Ovary (tissue), 3 donors: ENCODE measurements at regions not wholly inside any gene's neighbourhood (a gene's known extent, or its start where the extent isn't known, plus 50 kb on each side); places are given as distances from the start of the nearest gene placed in this dataset.

ENCODE experiments used
- EP300 ChIP-seq: sonication (generic); formaldehyde crosslinking; IDR thresholded peaks from one replicate; pipeline ENCODE4 v1.6.1; 2017; ENCODE audit warnings: antibody characterized with exemption
- TF ChIP-seq, protein P1 (sequence below), 3 donors: fragments of 450-650 bp in 2 of 3; fragments of 200-600 bp in 1 of 3; IDR thresholded peaks; one replicate each; pipeline versions ENCODE4 v1.5.1 to v1.8.0; 2016 to 2022; ENCODE audit warnings: antibody characterized with exemption in 3 of 3, mild to moderate bottlenecking in 1 of 3
- donor health status: DM: no; HTN: no; CAD: no.

DNA sequence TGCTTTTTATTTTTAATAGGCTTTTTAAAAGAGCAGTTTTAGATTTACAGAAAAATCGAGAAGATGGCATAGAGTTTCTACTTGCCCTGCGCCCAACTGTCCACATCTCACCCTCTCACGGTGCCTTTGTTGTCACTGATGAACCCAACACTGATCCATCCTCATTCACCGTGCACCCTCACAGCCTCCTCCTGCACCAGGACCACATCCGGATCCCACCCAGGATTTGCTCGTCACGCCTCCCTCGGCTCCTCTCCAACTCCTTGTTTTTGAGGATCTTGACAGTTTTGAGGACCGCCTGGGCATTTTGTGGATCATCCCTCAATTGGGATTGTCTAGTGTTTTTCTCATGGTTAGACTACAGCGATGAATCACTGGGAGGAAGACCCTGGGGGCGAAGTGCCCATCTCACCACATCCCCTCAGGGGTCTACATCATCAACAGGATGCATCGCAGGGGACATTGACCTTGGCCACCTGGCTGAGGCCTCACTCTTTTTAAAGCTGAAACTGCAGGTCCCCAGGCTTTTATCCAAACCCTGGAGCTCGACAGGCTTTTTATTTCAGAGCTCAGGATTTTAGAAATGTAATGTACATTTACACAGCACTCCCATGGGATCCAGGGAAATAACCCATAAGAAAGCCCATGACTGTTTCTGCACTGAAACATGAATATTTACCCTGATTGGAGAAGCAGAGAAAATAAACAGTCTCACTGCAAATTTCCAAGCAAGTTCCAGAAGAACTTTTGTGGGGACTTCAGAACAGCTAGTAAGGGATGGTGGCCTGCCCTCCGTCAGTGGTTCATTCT is 71.8 kb upstream of the ZNF469 start:
- TF ChIP-seq, protein P1, sequence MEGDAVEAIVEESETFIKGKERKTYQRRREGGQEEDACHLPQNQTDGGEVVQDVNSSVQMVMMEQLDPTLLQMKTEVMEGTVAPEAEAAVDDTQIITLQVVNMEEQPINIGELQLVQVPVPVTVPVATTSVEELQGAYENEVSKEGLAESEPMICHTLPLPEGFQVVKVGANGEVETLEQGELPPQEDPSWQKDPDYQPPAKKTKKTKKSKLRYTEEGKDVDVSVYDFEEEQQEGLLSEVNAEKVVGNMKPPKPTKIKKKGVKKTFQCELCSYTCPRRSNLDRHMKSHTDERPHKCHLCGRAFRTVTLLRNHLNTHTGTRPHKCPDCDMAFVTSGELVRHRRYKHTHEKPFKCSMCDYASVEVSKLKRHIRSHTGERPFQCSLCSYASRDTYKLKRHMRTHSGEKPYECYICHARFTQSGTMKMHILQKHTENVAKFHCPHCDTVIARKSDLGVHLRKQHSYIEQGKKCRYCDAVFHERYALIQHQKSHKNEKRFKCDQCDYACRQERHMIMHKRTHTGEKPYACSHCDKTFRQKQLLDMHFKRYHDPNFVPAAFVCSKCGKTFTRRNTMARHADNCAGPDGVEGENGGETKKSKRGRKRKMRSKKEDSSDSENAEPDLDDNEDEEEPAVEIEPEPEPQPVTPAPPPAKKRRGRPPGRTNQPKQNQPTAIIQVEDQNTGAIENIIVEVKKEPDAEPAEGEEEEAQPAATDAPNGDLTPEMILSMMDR (IDR thresholded peaks at IDR 0.05): no peak
- TF ChIP-seq EP300: no peak
